HG02798 (cell line): ENCODE measurements at regions not wholly inside any gene's neighbourhood (a gene's known extent, or its start where the extent isn't known, plus 50 kb on each side); places are given as distances from the start of the nearest gene placed in this dataset.
A peak's percentile ranks its signal among the peaks of the same experiment; 100 is the strongest.
"Not testable (repeated sequence)": the region's sequence is repeated elsewhere in the genome, so short reads cannot be mapped to it uniquely, and the experiment has no call there.

Source experiments
- ATAC-seq: cut with Tn5 transposase; IDR thresholded peaks from one replicate; pipeline ENCODE4 v1.9.1; 2021; ENCODE audit warnings: mild to moderate bottlenecking; ENCODE audit not compliant: unreplicated experiment, poor library complexity

DNA sequence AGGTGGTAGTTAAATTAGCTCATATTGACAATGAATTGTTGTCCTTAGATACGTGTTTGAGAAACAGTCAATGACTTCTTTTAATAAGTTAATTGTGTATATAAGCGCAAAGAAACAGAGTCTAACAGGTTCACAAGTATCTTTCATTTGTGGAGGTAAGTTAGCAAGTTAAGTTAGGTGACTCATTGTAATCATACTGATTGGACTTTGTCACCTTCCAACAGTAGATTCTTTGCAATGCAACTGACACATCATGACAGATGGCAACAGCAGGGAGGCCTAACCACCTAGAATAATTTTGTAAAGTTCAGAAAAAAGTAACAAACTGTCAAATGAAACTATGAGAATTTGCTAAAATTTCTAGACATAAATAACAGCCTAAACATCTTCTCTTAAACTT, 207.6 kb upstream of the PITX2 start:
- no peak for ATAC-seq

DNA sequence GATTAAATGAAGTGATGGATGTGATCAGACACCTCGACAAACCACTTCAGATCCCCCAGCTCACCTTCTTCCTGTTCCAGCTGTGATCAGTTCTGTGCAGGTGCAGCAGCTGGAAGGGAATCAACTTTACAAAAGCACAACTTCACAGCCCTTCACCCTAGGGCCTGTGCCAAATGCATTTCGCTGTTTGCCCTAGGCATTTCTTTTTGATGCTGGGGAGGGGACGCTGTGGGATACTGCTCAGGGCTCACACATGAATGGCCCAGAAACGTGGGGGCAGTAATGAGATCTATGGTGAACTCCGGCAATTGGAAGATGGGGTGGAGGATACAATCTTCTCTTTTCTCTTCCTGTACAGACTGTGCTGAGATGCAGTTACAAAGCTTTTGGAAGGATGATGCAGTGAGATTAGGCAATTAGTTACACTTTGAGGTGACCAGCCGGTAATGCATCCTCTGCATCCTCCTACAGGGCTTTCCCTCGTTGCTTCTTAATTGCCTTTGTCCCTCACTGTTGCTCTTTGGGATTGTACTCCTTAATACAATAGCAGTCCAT, 215.1 kb upstream of the PITX2 start:
- no peak for ATAC-seq

- no peak for ATAC-seq
These were observed 217.4 kb upstream of the PITX2 start for GRCh38 chr4:110840221-110840654.

GRCh38 chr4:110848787-110849186, 225.9 kb upstream of the PITX2 start:
- no peak for ATAC-seq

- ATAC-seq: no peak
These were observed 226.6 kb upstream of the PITX2 start for GRCh38 chr4:110849461-110849860.

DNA sequence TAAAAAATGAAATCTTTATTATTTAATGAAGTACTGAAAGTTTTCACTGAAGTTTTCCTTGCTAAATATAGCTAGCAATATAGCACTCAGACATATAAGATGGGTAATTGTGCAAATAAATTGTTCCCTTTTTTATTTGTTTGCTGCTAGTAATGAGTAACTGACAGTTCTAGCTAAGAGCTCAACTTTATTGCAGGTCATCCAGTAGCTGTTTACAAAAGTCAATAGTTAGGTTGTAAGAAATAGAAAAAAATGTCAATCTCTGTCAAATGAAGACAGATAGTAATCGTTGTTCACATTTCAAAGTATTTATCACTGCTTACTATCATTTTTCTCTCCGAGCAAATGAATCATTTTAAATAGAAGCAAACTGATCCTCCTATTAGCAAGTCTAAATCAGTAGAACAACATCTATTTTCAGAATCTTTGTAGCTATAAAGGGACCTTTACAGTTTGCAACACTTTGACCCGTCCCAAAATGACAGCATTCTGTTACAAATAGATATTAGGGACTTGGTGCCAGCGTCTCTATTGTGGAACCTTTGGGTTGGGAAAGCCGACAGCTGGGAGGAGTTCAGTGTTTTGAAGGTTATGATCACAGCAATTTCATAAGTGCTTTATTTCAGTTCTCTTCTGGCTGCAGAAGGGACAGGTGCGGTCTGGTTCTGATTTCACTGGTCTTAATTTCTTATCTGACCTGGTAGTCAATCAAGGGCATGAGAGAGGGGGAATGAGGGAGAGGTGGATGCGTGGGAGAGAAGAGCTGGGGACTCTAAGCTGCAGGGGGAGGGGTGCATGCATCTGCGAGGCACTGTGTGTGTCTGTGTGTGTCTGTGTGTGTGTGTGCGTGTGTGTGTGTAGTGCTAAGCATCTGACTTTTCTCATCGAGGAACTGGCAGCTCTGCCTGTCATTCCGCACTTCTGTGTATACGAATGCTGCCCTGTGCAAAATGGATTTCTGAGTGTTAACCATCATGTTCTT, 227.9 kb upstream of the PITX2 start:
- no peak for ATAC-seq

- no peak for ATAC-seq
These were observed 229.1 kb upstream of the PITX2 start for GRCh38 chr4:110851989-110852388.

- no peak for ATAC-seq
These were observed 229.9 kb upstream of the PITX2 start for GRCh38 chr4:110852793-110853192.

- no peak for ATAC-seq
These were observed 230.4 kb upstream of the PITX2 start for GRCh38 chr4:110853242-110853641.

DNA sequence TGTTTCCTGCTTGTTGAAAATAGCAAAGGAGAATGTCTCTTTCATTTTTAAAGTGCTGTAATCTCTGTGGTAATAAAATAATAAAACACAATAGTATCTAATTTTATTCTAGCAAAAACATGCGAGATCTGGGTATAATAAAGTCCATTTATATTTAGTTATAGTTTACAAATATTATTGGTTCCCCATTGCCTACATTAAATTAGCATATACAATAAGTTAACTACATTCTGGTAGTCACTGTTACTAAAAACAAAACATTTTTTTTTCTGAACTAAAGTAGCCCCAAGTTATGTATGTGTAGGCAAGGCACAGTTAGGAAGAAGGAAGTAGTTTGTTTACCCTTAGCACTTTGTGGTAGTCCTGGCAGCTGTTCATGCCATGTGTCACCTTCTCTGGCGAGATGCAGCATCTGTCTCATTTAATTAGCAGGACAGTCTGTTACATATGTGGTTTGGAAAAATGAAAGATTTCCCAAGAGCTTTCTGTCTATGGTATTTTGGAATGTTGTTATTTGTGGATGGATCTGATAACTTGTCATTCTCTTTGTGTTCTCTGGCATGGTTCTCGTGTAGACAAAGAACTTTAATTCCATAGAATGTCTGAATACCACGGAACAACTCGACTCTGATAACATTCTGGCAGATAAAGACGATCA, 231.3 kb upstream of the PITX2 start:
- no peak for ATAC-seq

DNA sequence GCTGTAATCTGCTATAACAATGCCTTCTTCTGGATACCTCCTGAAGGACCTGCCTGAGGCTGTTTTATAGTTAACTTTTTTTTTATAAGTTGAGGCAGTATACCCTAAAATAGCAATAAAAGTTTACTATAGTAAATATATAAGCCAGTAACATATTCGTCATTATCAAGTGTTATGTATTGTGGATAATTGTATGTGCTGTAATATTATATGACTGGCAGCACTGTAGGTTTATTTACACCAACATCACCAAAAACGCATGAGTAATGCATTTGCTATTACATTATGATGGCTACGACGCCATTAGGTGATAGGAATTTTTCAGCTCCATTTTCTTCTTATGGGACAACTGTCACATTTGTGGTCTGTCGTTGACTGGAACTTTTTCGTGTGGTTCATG, 237.2 kb upstream of the PITX2 start:
- no peak for ATAC-seq

- no peak for ATAC-seq
These were observed 238.0 kb upstream of the PITX2 start for GRCh38 chr4:110860901-110861300.

DNA sequence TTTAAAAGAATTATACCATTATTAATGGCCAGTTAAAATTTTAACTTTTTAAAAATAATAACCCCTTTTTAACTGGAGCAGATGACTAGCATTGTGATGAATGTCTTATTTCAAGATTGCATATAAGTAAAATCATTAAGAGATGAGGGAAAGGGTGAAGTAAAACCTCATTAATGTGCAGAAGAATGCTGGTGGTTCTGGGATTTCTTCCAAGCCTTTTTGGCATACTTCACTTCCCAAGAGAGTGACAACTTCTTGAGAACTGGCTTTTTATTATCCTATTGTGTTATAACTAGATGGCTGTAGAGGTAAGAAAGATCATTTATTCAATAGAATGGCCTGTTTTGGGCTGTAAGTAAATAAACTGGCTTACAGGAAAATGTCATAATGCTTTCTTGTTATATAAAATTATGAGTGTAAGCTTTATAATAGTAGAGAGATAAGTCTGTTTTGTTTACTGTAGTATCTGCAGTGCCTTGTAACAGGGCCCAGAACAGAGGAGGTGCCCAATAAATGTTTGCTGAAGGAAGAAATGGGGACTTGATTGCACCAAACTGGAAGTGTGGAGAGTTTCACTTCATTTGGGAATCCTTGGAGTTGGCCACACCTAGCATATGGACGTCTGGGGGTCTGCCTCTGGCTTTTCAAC, 242.9 kb upstream of the PITX2 start:
- ATAC-seq: no peak

DNA sequence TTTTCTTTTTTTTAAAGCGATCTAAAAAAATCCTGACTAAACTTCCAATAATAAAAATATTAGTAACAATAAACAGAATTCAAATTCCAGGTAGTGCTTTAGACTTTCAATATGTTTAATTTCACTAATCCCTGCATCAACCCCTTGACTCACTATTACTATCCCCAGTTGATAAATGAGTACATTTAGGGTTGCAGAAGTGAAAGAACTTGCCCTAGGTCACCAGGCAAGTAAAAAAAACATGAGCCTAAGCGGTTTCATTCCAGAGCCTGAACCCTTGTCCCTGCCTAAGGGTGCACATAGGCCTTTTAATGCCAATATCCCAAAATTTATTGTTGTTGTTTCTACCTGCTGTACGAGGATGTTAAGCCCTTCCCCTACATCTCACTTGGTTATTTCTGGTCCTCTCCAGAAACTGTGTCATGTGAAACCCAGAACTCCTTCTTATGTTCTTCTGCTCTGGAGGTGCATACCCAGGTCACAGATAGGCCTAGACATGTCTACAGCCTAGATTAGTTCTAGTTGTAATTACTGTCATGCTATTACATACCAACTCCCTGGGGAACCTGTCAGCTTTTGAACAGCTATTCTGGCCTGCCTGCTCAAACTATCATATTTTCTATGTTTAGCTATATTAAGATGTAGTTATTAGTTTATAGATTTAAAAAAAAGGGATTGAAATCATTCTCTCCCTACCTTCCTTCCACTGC, 244.5 kb upstream of the PITX2 start:
- ATAC-seq: peak; percentile 78

DNA sequence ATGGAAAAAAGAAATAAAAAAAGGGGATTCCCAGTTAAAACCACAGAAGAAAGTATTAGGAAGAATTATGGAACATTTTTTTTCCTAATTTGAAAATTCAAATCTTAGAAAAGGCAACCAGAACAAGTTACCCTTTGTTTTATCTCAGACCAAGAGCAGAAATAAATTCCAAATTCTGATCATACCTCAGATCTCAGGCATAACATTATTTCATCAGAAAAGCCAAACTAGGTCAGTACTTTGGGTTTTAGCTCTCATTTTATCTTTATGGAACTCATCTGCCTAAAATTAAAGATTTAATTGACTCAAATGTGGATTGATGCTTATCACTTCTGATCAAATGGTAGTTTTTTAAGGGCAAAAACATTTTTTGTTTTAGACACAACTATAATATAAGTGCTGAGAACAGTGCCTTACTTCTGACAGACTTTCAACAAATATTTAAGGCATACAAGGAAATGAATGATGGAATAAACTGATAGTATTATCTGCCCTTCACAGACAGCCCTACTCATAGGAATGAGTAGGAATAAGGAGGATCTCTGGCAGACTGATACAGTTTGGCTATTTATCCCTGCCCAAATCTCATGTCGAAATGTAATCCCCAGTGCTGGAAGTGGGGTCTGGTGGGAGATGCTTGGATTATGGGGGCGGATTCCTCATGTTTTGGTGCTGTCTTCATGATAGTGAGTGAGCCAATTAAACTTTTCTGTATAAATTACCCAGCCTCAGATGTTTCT, 245.3 kb upstream of the PITX2 start:
- no peak for ATAC-seq

DNA sequence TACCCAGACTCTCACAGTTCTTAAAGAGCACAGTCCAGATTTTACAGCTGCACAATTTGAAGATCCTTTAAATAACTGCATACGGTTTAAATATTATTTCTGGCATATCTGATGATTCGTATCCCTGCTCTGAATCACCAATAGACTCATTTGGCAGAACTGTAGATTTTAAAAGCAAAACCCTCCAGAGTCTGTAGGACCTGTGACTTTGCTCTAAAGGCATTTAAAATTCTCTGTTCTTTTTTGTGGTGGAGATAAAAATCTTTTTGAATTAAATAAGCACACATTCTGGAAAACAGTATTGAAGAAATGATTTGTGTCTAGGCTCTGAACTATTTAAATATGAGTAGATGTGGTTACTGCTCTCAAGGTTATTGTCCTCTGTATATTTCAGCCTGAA, 246.2 kb upstream of the PITX2 start:
- ATAC-seq: no peak

- ATAC-seq: peak; percentile 71
These were observed 247.1 kb upstream of the PITX2 start for GRCh38 chr4:110869862-110870572.

GRCh38 chr4:110876214-110876613, 253.3 kb upstream of the PITX2 start:
- ATAC-seq: not testable (repeated sequence)

- no peak for ATAC-seq
These were observed 254.0 kb upstream of the PITX2 start for GRCh38 chr4:110876866-110877265.
